ENCODE measurements at regions not wholly inside any gene's neighbourhood (a gene's known extent, or its start where the extent isn't known, plus 50 kb on each side); places are given as distances from the start of the nearest gene placed in this dataset.

- ChIA-PET CTCF (interaction anchor here (1.0 to 1.4 kb wide), 3 partner anchors 14 to 35 kb away, joined by 3 to 4 read pairs (median 3); no protein-coding TSS in a partner anchor), POLR2A (no interaction called here)
- 27% methylated on average over 4 of the region's 4 CpGs for whole genome bisulfite sequencing (ENCODE audit: low lambda C conversion rate)
- no peak overlapping the region for H3K9ac ChIP-seq
- H3K36me3 ChIP-seq (replicated peaks in 1 of 2; ENCODE audit: control insufficient read depth in 1 of 2, insufficient read depth in 2 of 2, low read length in 1 of 2) = no peaks in the 10 kb centered on the region
- no peaks in the 10 kb centered on the region for H3K9me2 ChIP-seq
- peaks cover 3% of the 10 kb centered on the region; the same call in 1 of the 2 replicates for H3K27me3 ChIP-seq (ENCODE audit: insufficient read depth)
- no peak overlapping the region for H3K4me2 ChIP-seq
- H2AFZ ChIP-seq (ENCODE audit: low read depth) = no peak overlapping the region
- TF ChIP-seq ELF1 (IDR thresholded peaks at IDR 0.05) = no peak
- TF ChIP-seq EP300 (IDR thresholded peaks at IDR 0.05; ENCODE audit: borderline replicate concordance in 1 of 2, low read depth in 1 of 2, low read length in 1 of 2) = no peak
- no peak for TF ChIP-seq RAD21 (IDR thresholded peaks at IDR 0.05; ENCODE audit: low read length)
- TF ChIP-seq NFIC (IDR thresholded peaks at IDR 0.05; ENCODE audit: borderline replicate concordance) = no peak
- no peak for TF ChIP-seq TAF1 (IDR thresholded peaks at IDR 0.05; ENCODE audit: borderline replicate concordance, low read depth, low read length)
- no peak for TF ChIP-seq GATA2 (CRISPR knock-in tag; IDR thresholded peaks at IDR 0.05)
- no peak for TF ChIP-seq USF1 (IDR thresholded peaks at IDR 0.05; ENCODE audit: borderline replicate concordance, low read depth)
- no peak for TF ChIP-seq CHD2 (IDR thresholded peaks at IDR 0.05; ENCODE audit: low read length, partially characterized antibody)
- no peak for TF ChIP-seq GABPA (IDR thresholded peaks at IDR 0.05; ENCODE audit: low read depth)
- no peak for TF ChIP-seq CTCF (IDR thresholded peaks at IDR 0.05)
- TF ChIP-seq, protein P1, sequence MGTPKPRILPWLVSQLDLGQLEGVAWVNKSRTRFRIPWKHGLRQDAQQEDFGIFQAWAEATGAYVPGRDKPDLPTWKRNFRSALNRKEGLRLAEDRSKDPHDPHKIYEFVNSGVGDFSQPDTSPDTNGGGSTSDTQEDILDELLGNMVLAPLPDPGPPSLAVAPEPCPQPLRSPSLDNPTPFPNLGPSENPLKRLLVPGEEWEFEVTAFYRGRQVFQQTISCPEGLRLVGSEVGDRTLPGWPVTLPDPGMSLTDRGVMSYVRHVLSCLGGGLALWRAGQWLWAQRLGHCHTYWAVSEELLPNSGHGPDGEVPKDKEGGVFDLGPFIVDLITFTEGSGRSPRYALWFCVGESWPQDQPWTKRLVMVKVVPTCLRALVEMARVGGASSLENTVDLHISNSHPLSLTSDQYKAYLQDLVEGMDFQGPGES (IDR thresholded peaks at IDR 0.05; ENCODE audit: low read depth, low read length) = no peak
- TF ChIP-seq, protein P2, sequence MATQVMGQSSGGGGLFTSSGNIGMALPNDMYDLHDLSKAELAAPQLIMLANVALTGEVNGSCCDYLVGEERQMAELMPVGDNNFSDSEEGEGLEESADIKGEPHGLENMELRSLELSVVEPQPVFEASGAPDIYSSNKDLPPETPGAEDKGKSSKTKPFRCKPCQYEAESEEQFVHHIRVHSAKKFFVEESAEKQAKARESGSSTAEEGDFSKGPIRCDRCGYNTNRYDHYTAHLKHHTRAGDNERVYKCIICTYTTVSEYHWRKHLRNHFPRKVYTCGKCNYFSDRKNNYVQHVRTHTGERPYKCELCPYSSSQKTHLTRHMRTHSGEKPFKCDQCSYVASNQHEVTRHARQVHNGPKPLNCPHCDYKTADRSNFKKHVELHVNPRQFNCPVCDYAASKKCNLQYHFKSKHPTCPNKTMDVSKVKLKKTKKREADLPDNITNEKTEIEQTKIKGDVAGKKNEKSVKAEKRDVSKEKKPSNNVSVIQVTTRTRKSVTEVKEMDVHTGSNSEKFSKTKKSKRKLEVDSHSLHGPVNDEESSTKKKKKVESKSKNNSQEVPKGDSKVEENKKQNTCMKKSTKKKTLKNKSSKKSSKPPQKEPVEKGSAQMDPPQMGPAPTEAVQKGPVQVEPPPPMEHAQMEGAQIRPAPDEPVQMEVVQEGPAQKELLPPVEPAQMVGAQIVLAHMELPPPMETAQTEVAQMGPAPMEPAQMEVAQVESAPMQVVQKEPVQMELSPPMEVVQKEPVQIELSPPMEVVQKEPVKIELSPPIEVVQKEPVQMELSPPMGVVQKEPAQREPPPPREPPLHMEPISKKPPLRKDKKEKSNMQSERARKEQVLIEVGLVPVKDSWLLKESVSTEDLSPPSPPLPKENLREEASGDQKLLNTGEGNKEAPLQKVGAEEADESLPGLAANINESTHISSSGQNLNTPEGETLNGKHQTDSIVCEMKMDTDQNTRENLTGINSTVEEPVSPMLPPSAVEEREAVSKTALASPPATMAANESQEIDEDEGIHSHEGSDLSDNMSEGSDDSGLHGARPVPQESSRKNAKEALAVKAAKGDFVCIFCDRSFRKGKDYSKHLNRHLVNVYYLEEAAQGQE (IDR thresholded peaks at IDR 0.05; ENCODE audit: low read depth, low read length) = no peak
- H3F3A ChIP-seq (replicated peaks; ENCODE audit: insufficient read depth) = no peaks in the 10 kb centered on the region
- H3K4me3 ChIP-seq (ENCODE audit: low read depth in 2 of 2, low read length in 1 of 2) = no peak overlapping the region
- H3K27ac ChIP-seq (ENCODE audit: low read depth in 2 of 2, low read length in 1 of 2) = no peak overlapping the region
- no peaks in the 10 kb centered on the region for H3K9me3 ChIP-seq
- no peaks in the 10 kb centered on the region for H3K79me2 ChIP-seq (ENCODE audit: insufficient read depth)
- no peaks in the 10 kb centered on the region; a peak in 2 of 4 replicates for H3K4me1 ChIP-seq (ENCODE audit: control insufficient read depth in 1 of 2, insufficient read depth in 2 of 2, low read depth in 1 of 2, low read length in 1 of 2)
- H4K20me1 ChIP-seq (ENCODE audit: insufficient read depth) = no peaks in the 10 kb centered on the region
- no peak for DNase-seq
Measured at GRCh38 chr1:220451532-220451931, 76.4 kb upstream of the MARK1 start.
